SU-DHL-6 (cell line): ENCODE measurements at regions not wholly inside any gene's neighbourhood (a gene's known extent, or its start where the extent isn't known, plus 50 kb on each side); places are given as distances from the start of the nearest gene placed in this dataset.
"Not testable (repeated sequence)": the region's sequence is repeated elsewhere in the genome, so short reads cannot be mapped to it uniquely, and the experiment has no call there.

Experiments
- H2AFZ ChIP-seq: fragments of 200-600 bp; sonication (generic); 2 replicates; pipeline ENCODE4 v1.6.1; 2014; ENCODE audit warnings: low read depth, mild to moderate bottlenecking, moderate library complexity, mixed read lengths, antibody characterized with exemption, low read length; ENCODE audit not compliant: severe bottlenecking
- H3F3A ChIP-seq: fragments of 200-600 bp; shearing (Covaris generic); 2 replicates; pipeline ENCODE4 v1.6.0; 2016; ENCODE audit warnings: antibody characterized with exemption, mild to moderate bottlenecking; ENCODE audit not compliant: insufficient read depth
- H3K27ac ChIP-seq: fragments of 200-600 bp; sonication (generic); 2 replicates; pipeline ENCODE4 v1.5.1; 2016; ENCODE audit warnings: low read depth, mild to moderate bottlenecking, low read length, moderate library complexity, mixed read lengths
- H3K27me3 ChIP-seq: fragments of 200-600 bp; sonication (generic), shearing (Covaris generic); 2 replicates; pipeline ENCODE4 v1.6.0; 2014; ENCODE audit warnings: mild to moderate bottlenecking, low read length
- H3K36me3 ChIP-seq: fragments of 200-600 bp; sonication (generic); 2 replicates; pipeline ENCODE4 v1.6.1; 2014; ENCODE audit warnings: mild to moderate bottlenecking, low read length, mixed read lengths
- H3K4me2 ChIP-seq: fragments of 300-600, 200-600 bp; shearing (Covaris generic), sonication (generic); 2 replicates; pipeline ENCODE4 v1.6.0; 2014; ENCODE audit warnings: low read length, low read depth, mild to moderate bottlenecking; ENCODE audit not compliant: poor library complexity, severe bottlenecking
- H3K4me3 ChIP-seq: fragments of 200-600 bp; sonication (generic); 2 replicates; pipeline ENCODE4 v1.5.1; 2014; ENCODE audit warnings: antibody characterized with exemption, low read length, mild to moderate bottlenecking, mixed read lengths; ENCODE audit not compliant: insufficient read depth, poor library complexity, severe bottlenecking
- H3K79me2 ChIP-seq: fragments of 200-600 bp; sonication (generic); 2 replicates; pipeline ENCODE4 v1.6.1; 2014; ENCODE audit warnings: mild to moderate bottlenecking, low read length, moderate library complexity; ENCODE audit not compliant: insufficient read depth
- H3K9ac ChIP-seq: fragments of 200-600 bp; sonication (generic); 2 replicates; pipeline ENCODE4 v1.7.0; 2014; ENCODE audit warnings: mild to moderate bottlenecking, low read length
- H3K9me2 ChIP-seq: fragments of 200-600 bp; sonication (generic); replicated peaks from 2 replicates; pipeline ENCODE4 v1.6.1; 2014; ENCODE audit warnings: low read length; ENCODE audit not compliant: insufficient read depth
- H3K9me3 ChIP-seq: fragments of 200-600 bp; sonication (generic); 2 replicates; pipeline ENCODE4 v1.6.1; 2014; ENCODE audit warnings: low read length, mixed read lengths; ENCODE audit not compliant: insufficient read depth
- H4K20me1 ChIP-seq: fragments of 200-600 bp; sonication (generic); 2 replicates; pipeline ENCODE4 v1.6.1; 2014; ENCODE audit warnings: low read depth, mild to moderate bottlenecking, antibody characterized with exemption, low read length, moderate library complexity, mixed read lengths
- CTCF ChIP-seq: fragments of 200-600 bp; sonication (generic); IDR thresholded peaks from one replicate; pipeline ENCODE4 v1.5.1; 2017; ENCODE audit warnings: antibody characterized with exemption, mild to moderate bottlenecking, low read length, moderate library complexity; ENCODE audit not compliant: insufficient read depth, poor library complexity, severe bottlenecking
- EZH2phosphoT487 ChIP-seq: fragments of 200-600 bp; sonication (generic), shearing (Covaris generic); conservative IDR thresholded peaks from 2 replicates; pipeline ENCODE4 v1.6.1; 2018; ENCODE audit warnings: mild to moderate bottlenecking, antibody characterized with exemption, low read length, moderate library complexity, mixed read lengths

DNA sequence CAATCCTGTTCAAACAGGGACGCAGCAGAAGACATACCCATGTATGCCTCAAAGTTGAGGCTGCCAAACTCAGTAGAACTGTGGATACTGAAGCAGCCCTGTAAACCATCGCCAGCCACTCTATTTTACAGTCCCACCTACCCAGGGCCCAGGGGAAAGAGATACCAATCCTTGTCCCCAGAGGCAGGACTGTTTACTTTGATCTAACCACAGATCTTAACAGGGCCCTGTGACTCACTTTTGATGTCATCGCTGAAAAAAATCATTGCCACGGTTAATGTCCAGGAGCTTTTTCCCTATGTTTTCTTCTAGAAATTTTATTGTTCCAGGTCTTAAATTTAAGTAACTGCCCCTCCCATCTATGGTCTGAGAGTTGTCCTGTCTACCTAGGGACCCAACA is 538.4 kb upstream of the NCAM2 start:
- H3F3A ChIP-seq = no peaks in the 10 kb centered on the region
- no peaks in the 10 kb centered on the region for H3K9me2 ChIP-seq
- no peaks in the 10 kb centered on the region for H4K20me1 ChIP-seq
- H3K27me3 ChIP-seq = no peaks in the 10 kb centered on the region
- H3K4me3 ChIP-seq = no peak overlapping the region
- H3K9ac ChIP-seq = no peak overlapping the region
- no peak overlapping the region for H2AFZ ChIP-seq
- H3K9me3 ChIP-seq = no peaks in the 10 kb centered on the region; the same call in 1 of the 2 replicates
- no peaks in the 10 kb centered on the region for H3K36me3 ChIP-seq
- TF ChIP-seq EZH2phosphoT487 (no peak), CTCF (no peak)
- H3K79me2 ChIP-seq = no peaks in the 10 kb centered on the region
- H3K27ac ChIP-seq = no peak overlapping the region
- no peak overlapping the region for H3K4me2 ChIP-seq

GRCh38 chr21:20463362-20463761 is 534.8 kb upstream of the NCAM2 start:
- H3K4me3 ChIP-seq = no peak overlapping the region
- no peaks in the 10 kb centered on the region for H3K79me2 ChIP-seq
- no peaks in the 10 kb centered on the region; the same call in 1 of the 2 replicates for H3K9me3 ChIP-seq
- no peaks in the 10 kb centered on the region for H3F3A ChIP-seq
- no peaks in the 10 kb centered on the region for H3K27me3 ChIP-seq
- no peak overlapping the region for H2AFZ ChIP-seq
- H3K36me3 ChIP-seq = no peaks in the 10 kb centered on the region
- H4K20me1 ChIP-seq = no peaks in the 10 kb centered on the region
- no peak overlapping the region for H3K27ac ChIP-seq
- TF ChIP-seq CTCF (no peak), EZH2phosphoT487 (no peak)
- no peak overlapping the region for H3K9ac ChIP-seq
- H3K4me2 ChIP-seq = no peak overlapping the region
- H3K9me2 ChIP-seq = no peaks in the 10 kb centered on the region

DNA sequence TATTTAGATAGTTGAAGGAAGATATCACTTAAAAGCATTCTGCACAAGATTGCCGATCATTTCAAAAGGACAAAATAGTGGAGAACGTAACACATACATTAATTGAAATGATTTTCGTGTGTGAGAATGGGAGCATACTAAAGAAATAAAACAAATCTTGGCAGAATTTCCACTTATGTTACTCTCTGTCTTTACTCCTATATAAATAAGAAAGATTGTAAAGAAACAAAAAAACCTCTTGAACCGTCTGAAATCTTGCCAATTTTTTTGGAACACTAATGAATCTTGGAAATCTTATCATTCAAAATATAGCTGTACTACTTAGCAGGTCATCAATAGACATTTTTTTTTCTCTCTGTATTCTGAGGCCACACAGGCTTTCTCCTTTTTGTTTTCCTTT is 528.8 kb upstream of the NCAM2 start:
- Histone ChIP-seq H3K9me3 (no peaks in the 10 kb centered on the region), H3K27ac (no peak overlapping the region), H3K27me3 (no peaks in the 10 kb centered on the region), H3K4me2 (no peak overlapping the region), H3F3A (no peaks in the 10 kb centered on the region), H3K4me3 (no peak overlapping the region), H4K20me1 (no peaks in the 10 kb centered on the region), H3K9ac (no peak overlapping the region), H2AFZ (no peak overlapping the region), H3K9me2 (no peaks in the 10 kb centered on the region; the same call in 1 of the 2 replicates), H3K36me3 (no peaks in the 10 kb centered on the region), H3K79me2 (no peaks in the 10 kb centered on the region)
- TF ChIP-seq EZH2phosphoT487 (no peak), CTCF (no peak)

DNA sequence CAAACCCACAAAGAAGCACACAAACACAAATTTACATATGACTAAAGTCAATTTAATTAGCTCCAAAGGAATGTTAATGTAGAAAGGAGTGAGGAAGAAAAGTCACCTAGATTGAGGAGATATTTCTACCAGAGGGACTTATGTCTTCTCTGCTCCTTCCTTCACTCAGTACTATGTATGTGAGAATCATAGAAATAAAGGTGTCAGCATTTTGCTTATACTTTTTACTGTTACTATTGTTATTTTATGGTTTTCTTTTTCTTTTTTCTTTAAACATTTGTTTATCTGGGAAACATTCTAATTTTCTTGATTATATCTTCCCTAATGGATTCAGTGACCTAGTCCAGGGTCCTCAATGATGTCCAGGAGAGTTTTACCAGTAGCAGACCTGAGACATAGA is 511.9 kb upstream of the NCAM2 start:
- Histone ChIP-seq H3F3A (no peaks in the 10 kb centered on the region), H3K9ac (no peak overlapping the region), H4K20me1 (no peaks in the 10 kb centered on the region), H3K4me3 (no peak overlapping the region), H3K36me3 (no peaks in the 10 kb centered on the region), H3K9me2 (no peaks in the 10 kb centered on the region), H3K27me3 (no peaks in the 10 kb centered on the region), H2AFZ (peak overlapping the region; percentile 48), H3K9me3 (no peaks in the 10 kb centered on the region), H3K27ac (no peak overlapping the region), H3K4me2 (no peak overlapping the region), H3K79me2 (no peaks in the 10 kb centered on the region)
- TF ChIP-seq EZH2phosphoT487 (no peak), CTCF (no peak)

DNA sequence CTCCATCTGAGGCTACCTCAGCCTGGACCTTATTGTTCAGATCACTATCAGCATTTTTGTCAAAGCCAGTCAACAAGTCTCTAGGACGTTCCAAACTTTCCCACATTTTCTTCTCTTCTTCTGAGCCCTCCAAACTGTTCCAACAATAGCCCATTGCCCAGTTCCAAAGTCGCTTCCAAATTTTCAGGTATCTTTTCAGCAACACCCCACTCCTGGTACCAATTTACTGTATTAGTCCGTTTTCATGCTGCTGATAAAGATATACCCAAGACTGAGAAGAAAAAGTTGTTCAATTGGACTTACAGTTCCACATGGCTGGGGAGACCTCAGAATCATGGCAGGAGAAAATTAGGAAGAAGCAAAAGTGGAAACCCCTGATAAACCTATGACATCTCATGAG is 495.3 kb upstream of the NCAM2 start:
- H3K79me2 ChIP-seq, H3F3A ChIP-seq, H2AFZ ChIP-seq, H3K27ac ChIP-seq, H3K4me2 ChIP-seq, H3K9me3 ChIP-seq, H3K27me3 ChIP-seq, H3K9ac ChIP-seq, H4K20me1 ChIP-seq, H3K36me3 ChIP-seq, H3K9me2 ChIP-seq, H3K4me3 ChIP-seq: not testable (repeated sequence)
